Natural killer cell (primary cell): ENCODE measurements at regions not wholly inside any gene's neighbourhood (a gene's known extent, or its start where the extent isn't known, plus 50 kb on each side); places are given as distances from the start of the nearest gene placed in this dataset.

Experiments
- ATAC-seq, 3 donors: fragments of 150-1000 bp in 2 of 3; fragments of 200-7000 bp in 1 of 3; cut with Tn5 transposase; 1 replicate in 1 of 3; 2 replicates in 2 of 3; pipeline ENCODE4 v1.10.0; 2021; ENCODE audit warnings: mild to moderate bottlenecking in 2 of 3, moderate library complexity in 2 of 3
- DNase-seq, 2 donors: peaks; one replicate each; pipeline versions ENCODE4 v3.0.0 to v3.0.0-alpha.2; 2013 to 2021; ENCODE audit warnings: mixed read lengths in 1 of 2
- H3K27ac ChIP-seq: one replicate; pipeline ENCODE4 v1.5.1; 2013; ENCODE audit warnings: mild to moderate bottlenecking, low read length
- H3K27me3 ChIP-seq: one replicate; pipeline ENCODE4 v1.6.1; 2013; ENCODE audit warnings: low read length; ENCODE audit not compliant: control insufficient read depth, insufficient read depth
- H3K36me3 ChIP-seq: one replicate; pipeline ENCODE4 v1.6.1; 2013; ENCODE audit warnings: low read length; ENCODE audit not compliant: control insufficient read depth, insufficient read depth
- H3K4me1 ChIP-seq: one replicate; pipeline ENCODE4 v1.6.1; 2013; ENCODE audit warnings: low read length; ENCODE audit not compliant: control insufficient read depth, insufficient read depth
- H3K4me3 ChIP-seq: one replicate; pipeline ENCODE4 v1.5.1; 2013; ENCODE audit warnings: low read length
- H3K9me3 ChIP-seq: one replicate; pipeline ENCODE4 v1.6.1; 2013; ENCODE audit warnings: low read length; ENCODE audit not compliant: control insufficient read depth, insufficient read depth
- H3K27ac Mint-ChIP-seq, 2 donors: one replicate each; pipeline ENCODE4 v1.8.0; 2022; ENCODE audit warnings: mild to moderate bottlenecking in 2 of 2, mixed read lengths in 2 of 2, moderate library complexity in 1 of 2
- H3K27me3 Mint-ChIP-seq, 2 donors: one replicate each; pipeline ENCODE4 v1.8.0; 2022; ENCODE audit warnings: low read depth in 2 of 2, mixed read lengths in 2 of 2
- H3K36me3 Mint-ChIP-seq: one replicate; pipeline ENCODE4 v1.8.0; 2022; ENCODE audit warnings: mixed read lengths
- H3K4me1 Mint-ChIP-seq, 2 donors: one replicate each; pipeline ENCODE4 v1.8.0; 2022; ENCODE audit warnings: mixed read lengths in 2 of 2
- H3K4me3 Mint-ChIP-seq: one replicate; pipeline ENCODE4 v1.8.0; 2022; ENCODE audit warnings: mild to moderate bottlenecking, moderate library complexity, mixed read lengths
- H3K9me3 Mint-ChIP-seq, 2 donors: one replicate each; pipeline ENCODE4 v1.8.0; 2022; ENCODE audit warnings: mixed read lengths in 2 of 2
- WGBS: methylation state at CpG from one replicate; pipeline ENCODE4 v1.1.7; 2013; ENCODE audit warnings: missing lambda C conversion rate; ENCODE audit not compliant: insufficient coverage; 5-methylcytosine and 5-hydroxymethylcytosine counted together
- intact Hi-C: fragments of 100-400 bp; cut with micrococcal nuclease; formaldehyde crosslinking; loops from one replicate; pipeline ENCODE4 v1.14.2; 2022
- TF ChIP-seq, protein P1 (sequence below): fragments of 200-600 bp; IDR thresholded peaks from one replicate; pipeline ENCODE4 v1.8.0; 2022; ENCODE audit warnings: antibody characterized with exemption

DNA sequence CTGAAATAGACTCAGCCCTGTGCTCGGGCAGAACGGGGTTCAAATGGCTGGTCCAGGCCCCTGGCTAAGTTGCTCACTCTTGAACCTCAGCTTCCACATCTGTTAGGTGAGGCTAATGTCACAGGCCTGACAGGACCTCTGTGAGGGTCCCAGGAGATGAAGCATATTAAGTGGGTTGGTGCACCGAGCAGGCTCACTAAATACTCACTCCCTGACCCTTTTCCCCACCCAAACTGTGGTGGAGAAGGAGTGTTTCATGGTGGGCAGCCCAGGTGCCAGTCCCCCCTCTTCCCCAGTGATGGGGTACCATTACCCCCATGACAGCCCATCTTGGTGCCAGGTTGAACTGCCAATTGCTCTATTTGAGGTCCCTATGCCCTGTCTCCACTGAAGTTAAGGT, 286.0 kb downstream of the MYCN start:
- intact Hi-C loops, result no loop called here
- 74% methylated on average over 3 of the region's 3 CpGs for WGBS
- H3K27ac Mint-ChIP-seq, result no peak overlapping the region
- H3K27me3 Mint-ChIP-seq, result peaks cover 0 to 5% of the 10 kb centered on the region in 2 donors
- no peaks in the 10 kb centered on the region for H3K9me3 ChIP-seq
- no peaks in the 10 kb centered on the region for H3K4me1 ChIP-seq
- no peaks in the 10 kb centered on the region for H3K4me1 Mint-ChIP-seq
- ATAC-seq, result no peak
- H3K4me3 Mint-ChIP-seq, result no peak overlapping the region
- H3K27me3 ChIP-seq, result no peaks in the 10 kb centered on the region
- no peaks in the 10 kb centered on the region for H3K36me3 ChIP-seq
- no peak for DNase-seq
- no peaks in the 10 kb centered on the region for H3K36me3 Mint-ChIP-seq
- TF ChIP-seq, protein P1, sequence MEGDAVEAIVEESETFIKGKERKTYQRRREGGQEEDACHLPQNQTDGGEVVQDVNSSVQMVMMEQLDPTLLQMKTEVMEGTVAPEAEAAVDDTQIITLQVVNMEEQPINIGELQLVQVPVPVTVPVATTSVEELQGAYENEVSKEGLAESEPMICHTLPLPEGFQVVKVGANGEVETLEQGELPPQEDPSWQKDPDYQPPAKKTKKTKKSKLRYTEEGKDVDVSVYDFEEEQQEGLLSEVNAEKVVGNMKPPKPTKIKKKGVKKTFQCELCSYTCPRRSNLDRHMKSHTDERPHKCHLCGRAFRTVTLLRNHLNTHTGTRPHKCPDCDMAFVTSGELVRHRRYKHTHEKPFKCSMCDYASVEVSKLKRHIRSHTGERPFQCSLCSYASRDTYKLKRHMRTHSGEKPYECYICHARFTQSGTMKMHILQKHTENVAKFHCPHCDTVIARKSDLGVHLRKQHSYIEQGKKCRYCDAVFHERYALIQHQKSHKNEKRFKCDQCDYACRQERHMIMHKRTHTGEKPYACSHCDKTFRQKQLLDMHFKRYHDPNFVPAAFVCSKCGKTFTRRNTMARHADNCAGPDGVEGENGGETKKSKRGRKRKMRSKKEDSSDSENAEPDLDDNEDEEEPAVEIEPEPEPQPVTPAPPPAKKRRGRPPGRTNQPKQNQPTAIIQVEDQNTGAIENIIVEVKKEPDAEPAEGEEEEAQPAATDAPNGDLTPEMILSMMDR, result no peak
- no peaks in the 10 kb centered on the region for H3K9me3 Mint-ChIP-seq
- no peak overlapping the region for H3K27ac ChIP-seq
- H3K4me3 ChIP-seq, result no peak overlapping the region

DNA sequence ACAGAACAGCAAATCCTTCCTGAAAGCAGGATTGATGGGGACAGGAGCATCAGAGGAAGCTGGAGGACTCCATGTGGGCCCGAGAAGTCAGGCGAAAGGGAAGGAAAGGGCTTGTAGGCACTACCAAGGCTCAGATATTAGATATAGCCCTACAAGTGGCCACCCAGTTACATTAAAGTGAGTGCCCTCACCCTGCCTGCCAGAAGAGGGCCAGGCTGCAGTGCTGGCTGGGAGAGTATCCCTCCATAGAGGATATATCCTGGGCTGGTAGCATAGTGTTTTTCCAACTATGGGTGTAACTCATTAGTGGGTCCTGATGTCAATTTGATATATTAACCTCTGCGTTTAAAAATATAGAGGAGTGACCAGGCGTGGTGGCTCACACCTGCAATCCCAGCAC, 285.2 kb downstream of the MYCN start:
- H3K27ac ChIP-seq, result no peak overlapping the region
- no peaks in the 10 kb centered on the region for H3K36me3 ChIP-seq
- Mint-ChIP-seq H3K27me3 (peaks cover 0 to 5% of the 10 kb centered on the region in 2 donors), H3K27ac (no peak overlapping the region), H3K4me1 (no peaks in the 10 kb centered on the region), H3K9me3 (no peaks in the 10 kb centered on the region), H3K4me3 (no peak overlapping the region), H3K36me3 (no peaks in the 10 kb centered on the region)
- no peaks in the 10 kb centered on the region for H3K9me3 ChIP-seq
- no peaks in the 10 kb centered on the region for H3K4me1 ChIP-seq
- no peaks in the 10 kb centered on the region for H3K27me3 ChIP-seq
- DNase-seq, result no peak
- 90% methylated on average over 4 of the region's 4 CpGs for WGBS
- no peak overlapping the region for H3K4me3 ChIP-seq
- TF ChIP-seq, protein P1, result no peak
- intact Hi-C loops, result no loop called here
- no peak for ATAC-seq

DNA sequence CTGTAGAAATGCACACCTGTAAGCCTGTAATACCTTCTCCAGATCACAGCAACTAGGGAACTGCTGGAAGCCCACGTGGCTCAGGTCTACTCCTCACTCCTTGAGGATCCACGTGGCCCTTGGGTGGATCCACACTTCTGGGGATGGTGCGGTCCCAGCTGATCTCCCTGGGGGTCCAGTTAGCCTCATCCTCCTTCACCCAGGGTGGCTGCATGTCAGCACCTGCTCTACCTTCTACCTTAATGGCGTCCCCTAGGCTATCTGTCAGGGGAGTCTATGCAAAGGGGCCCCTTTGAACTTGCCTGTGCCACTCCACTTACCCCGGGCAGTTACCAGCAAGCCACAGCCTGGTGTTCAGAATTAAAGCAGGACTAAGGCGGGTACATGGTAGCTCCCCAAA, 284.7 kb downstream of the MYCN start:
- Histone ChIP-seq H3K27ac (no peak overlapping the region), H3K36me3 (no peaks in the 10 kb centered on the region), H3K9me3 (no peaks in the 10 kb centered on the region), H3K27me3 (no peaks in the 10 kb centered on the region), H3K4me1 (no peaks in the 10 kb centered on the region), H3K4me3 (no peak overlapping the region)
- no peaks in the 10 kb centered on the region for H3K4me1 Mint-ChIP-seq
- WGBS, result 82% methylated on average over 6 of the region's 6 CpGs
- no peaks in the 10 kb centered on the region for H3K9me3 Mint-ChIP-seq
- no peak for ATAC-seq
- peaks cover 0 to 5% of the 10 kb centered on the region in 2 donors for H3K27me3 Mint-ChIP-seq
- intact Hi-C loops, result no loop called here
- no peak for DNase-seq
- H3K4me3 Mint-ChIP-seq, result no peak overlapping the region
- TF ChIP-seq, protein P1, result no peak
- no peak overlapping the region for H3K27ac Mint-ChIP-seq
- H3K36me3 Mint-ChIP-seq, result no peaks in the 10 kb centered on the region

DNA sequence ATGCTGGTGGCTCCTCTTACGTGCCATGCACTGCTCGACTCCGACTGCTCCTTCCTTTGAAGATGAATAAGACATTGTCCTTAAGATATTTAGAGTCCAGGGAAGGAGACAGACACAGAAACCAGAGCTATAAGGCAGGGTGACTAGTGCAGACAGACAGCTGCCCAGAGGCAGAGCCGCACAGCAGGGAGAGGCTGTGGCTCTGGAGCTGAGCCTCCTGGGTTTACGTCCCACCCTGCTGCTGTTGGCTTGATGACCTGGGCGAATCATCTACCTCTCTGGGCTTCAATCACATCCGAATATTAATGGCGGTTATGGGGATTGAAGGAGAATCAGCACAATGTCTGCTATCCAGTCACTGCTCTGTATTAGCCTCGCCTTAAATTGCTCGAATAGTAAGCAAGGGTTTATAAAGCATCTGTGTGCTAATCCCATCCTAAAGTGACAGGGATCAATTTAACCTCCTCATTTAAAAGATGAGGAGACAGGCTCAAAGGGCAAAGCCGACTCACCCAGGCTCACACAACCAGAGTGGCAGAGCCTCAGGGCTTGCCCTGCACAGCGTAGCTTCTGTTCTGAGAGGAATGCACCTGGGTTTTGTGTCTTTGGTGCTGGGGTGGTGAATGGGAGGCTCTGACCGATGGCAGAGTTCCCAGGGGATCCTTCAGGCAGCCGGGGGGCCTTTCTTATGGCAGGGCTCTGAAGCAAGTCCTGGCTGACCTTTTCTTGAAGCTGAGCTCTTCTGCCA, 284.1 kb downstream of the MYCN start:
- Histone ChIP-seq H3K4me3 (no peak overlapping the region), H3K9me3 (no peaks in the 10 kb centered on the region), H3K4me1 (no peaks in the 10 kb centered on the region), H3K27ac (no peak overlapping the region), H3K27me3 (no peaks in the 10 kb centered on the region), H3K36me3 (no peaks in the 10 kb centered on the region)
- intact Hi-C loops, result no loop called here
- TF ChIP-seq, protein P1, result no peak
- DNase-seq, result no peak
- peaks cover 0 to 5% of the 10 kb centered on the region in 2 donors for H3K27me3 Mint-ChIP-seq
- H3K4me3 Mint-ChIP-seq, result no peak overlapping the region
- ATAC-seq, result no peak
- no peak overlapping the region for H3K27ac Mint-ChIP-seq
- H3K36me3 Mint-ChIP-seq, result no peaks in the 10 kb centered on the region
- WGBS, result 91% methylated on average over 13 of the region's 14 CpGs
- no peaks in the 10 kb centered on the region for H3K4me1 Mint-ChIP-seq
- no peaks in the 10 kb centered on the region for H3K9me3 Mint-ChIP-seq
